GM18517 (cell line): ENCODE measurements at regions not wholly inside any gene's neighbourhood (a gene's known extent, or its start where the extent isn't known, plus 50 kb on each side); places are given as distances from the start of the nearest gene placed in this dataset.
"Not testable (repeated sequence)": the region's sequence is repeated elsewhere in the genome, so short reads cannot be mapped to it uniquely, and the experiment has no call there.

Experiments
- ATAC-seq: cut with Tn5 transposase; IDR thresholded peaks from one replicate; pipeline ENCODE4 v1.9.1; 2021; ENCODE audit warnings: mild to moderate bottlenecking, moderate library complexity; ENCODE audit not compliant: unreplicated experiment

GRCh38 chr12:70008944-70009343 is 183.9 kb downstream of the MYRFL start:
- ATAC-seq = no peak

- ATAC-seq = no peak
Measured at GRCh38 chr12:70011353-70011752, 186.3 kb downstream of the MYRFL start.

- ATAC-seq = not testable (repeated sequence)
Measured at GRCh38 chr12:70013016-70013415, 188.0 kb downstream of the MYRFL start.

- ATAC-seq = no peak
Measured at GRCh38 chr12:70028515-70028914, 203.5 kb downstream of the MYRFL start.

- ATAC-seq = no peak
Measured at GRCh38 chr12:70028918-70029317, 203.9 kb downstream of the MYRFL start.

GRCh38 chr12:70031046-70031445 is 206.0 kb downstream of the MYRFL start:
- no peak for ATAC-seq

- no peak for ATAC-seq
Measured at GRCh38 chr12:70032076-70032475, 207.0 kb downstream of the MYRFL start.

GRCh38 chr12:70033310-70033709 is 208.3 kb downstream of the MYRFL start:
- no peak for ATAC-seq

- no peak for ATAC-seq
Measured at GRCh38 chr12:70040141-70040540, 203.1 kb upstream of the CNOT2 start.

GRCh38 chr12:70042675-70043074 is 200.6 kb upstream of the CNOT2 start:
- no peak for ATAC-seq

GRCh38 chr12:70043490-70044138 is 199.6 kb upstream of the CNOT2 start:
- no peak for ATAC-seq

- ATAC-seq = no peak
Measured at GRCh38 chr12:70044167-70044566, 199.1 kb upstream of the CNOT2 start.

GRCh38 chr12:70045036-70045435 is 198.2 kb upstream of the CNOT2 start:
- no peak for ATAC-seq

- no peak for ATAC-seq
Measured at GRCh38 chr12:70045514-70045913, 197.7 kb upstream of the CNOT2 start.

- ATAC-seq = no peak
Measured at GRCh38 chr12:70048521-70049250, 194.5 kb upstream of the CNOT2 start.

GRCh38 chr12:70049596-70050360 is 193.5 kb upstream of the CNOT2 start:
- peak; percentile 98 for ATAC-seq

- ATAC-seq = no peak
Measured at GRCh38 chr12:70052476-70052875, 190.8 kb upstream of the CNOT2 start.

GRCh38 chr12:70052931-70053497 is 190.2 kb upstream of the CNOT2 start:
- ATAC-seq = no peak

GRCh38 chr12:70059373-70059772 is 183.9 kb upstream of the CNOT2 start:
- ATAC-seq = no peak

GRCh38 chr12:70060634-70061033 is 182.6 kb upstream of the CNOT2 start:
- no peak for ATAC-seq

GRCh38 chr12:70068743-70069142 is 174.5 kb upstream of the CNOT2 start:
- no peak for ATAC-seq
